ENCODE measurements at regions not wholly inside any gene's neighbourhood (a gene's known extent, or its start where the extent isn't known, plus 50 kb on each side); places are given as distances from the start of the nearest gene placed in this dataset.

- TF ChIP-seq CTCF (conservative IDR thresholded peaks at IDR 0.05; ENCODE audit: low read depth, low read length) = no peak
- no peak overlapping the region for H3K4me3 ChIP-seq (ENCODE audit: low read length)
- no peak for DNase-seq (ENCODE audit: low read depth)
Measured at GRCh38 chr19:32265995-32266394, 79.4 kb upstream of the ZNF507 start.

- DNase-seq (ENCODE audit: low read depth) = no peak
- no peak for TF ChIP-seq CTCF (conservative IDR thresholded peaks at IDR 0.05; ENCODE audit: low read depth, low read length)
Measured at GRCh38 chr19:32266460-32266859, 79.0 kb upstream of the ZNF507 start.

GRCh38 chr19:32268381-32268780 lies 77.0 kb upstream of the ZNF507 start:
- H3K4me3 ChIP-seq (ENCODE audit: low read length) = no peak overlapping the region
- DNase-seq (ENCODE audit: low read depth) = no peak
- TF ChIP-seq CTCF (conservative IDR thresholded peaks at IDR 0.05; ENCODE audit: low read depth, low read length) = no peak

More at GRCh38 chr19:32266460-32266859, 79.0 kb upstream of the ZNF507 start:
- no peak overlapping the region for H3K4me3 ChIP-seq (ENCODE audit: low read length)

- H3K4me3 ChIP-seq (ENCODE audit: low read length) = no peak overlapping the region
- no peak for DNase-seq (ENCODE audit: low read depth)
- TF ChIP-seq CTCF (conservative IDR thresholded peaks at IDR 0.05; ENCODE audit: low read depth, low read length) = no peak
Measured at GRCh38 chr19:32269831-32270230, 75.6 kb upstream of the ZNF507 start.

- no peak for TF ChIP-seq CTCF (conservative IDR thresholded peaks at IDR 0.05; ENCODE audit: low read depth, low read length)
- no peak overlapping the region for H3K4me3 ChIP-seq (ENCODE audit: low read length)
- DNase-seq (ENCODE audit: low read depth) = no peak
Measured at GRCh38 chr19:32273483-32273882, 71.9 kb upstream of the ZNF507 start.

- no peak for DNase-seq (ENCODE audit: low read depth)
- H3K4me3 ChIP-seq (ENCODE audit: low read length) = no peak overlapping the region
- TF ChIP-seq CTCF (conservative IDR thresholded peaks at IDR 0.05; ENCODE audit: low read depth, low read length) = no peak
Measured at GRCh38 chr19:32287086-32287485, 58.3 kb upstream of the ZNF507 start.

GRCh38 chr19:32287811-32288227 lies 57.6 kb upstream of the ZNF507 start:
- no peak overlapping the region for H3K4me3 ChIP-seq (ENCODE audit: low read length)

More at GRCh38 chr19:32287811-32288227, 57.6 kb upstream of the ZNF507 start:
- peak; percentile 74 for TF ChIP-seq CTCF (conservative IDR thresholded peaks at IDR 0.05; ENCODE audit: low read depth, low read length)
- peak; percentile 31 for DNase-seq (ENCODE audit: low read depth)
